ENCODE measurements at regions not wholly inside any gene's neighbourhood (a gene's known extent, or its start where the extent isn't known, plus 50 kb on each side); places are given as distances from the start of the nearest gene placed in this dataset.

GRCh38 chr21:16815243-16815642 is 697.6 kb upstream of the CXADR start:
- Histone ChIP-seq H3K4me3 (ENCODE audit: low read depth, low read length, poor library complexity, severe bottlenecking) (no peak overlapping the region), H3K9me3 (ENCODE audit: low read depth, low read length, poor library complexity, severe bottlenecking) (peaks cover 7% of the 10 kb centered on the region), H3K4me1 (ENCODE audit: insufficient read depth, low read length, poor library complexity, severe bottlenecking) (no peaks in the 10 kb centered on the region), H3K27ac (ENCODE audit: low read depth, low read length, poor library complexity, severe bottlenecking) (no peak overlapping the region), H3K27me3 (replicated peaks; ENCODE audit: insufficient read depth, low read depth, low read length, poor library complexity) (no peaks in the 10 kb centered on the region), H3K36me3 (ENCODE audit: insufficient read depth, low read length, poor library complexity, severe bottlenecking) (no peaks in the 10 kb centered on the region)
- ChIA-PET CTCF (no interaction called here), POLR2A (ENCODE audit: low non-redundant PET) (no interaction called here)
- TF ChIP-seq, protein P1, sequence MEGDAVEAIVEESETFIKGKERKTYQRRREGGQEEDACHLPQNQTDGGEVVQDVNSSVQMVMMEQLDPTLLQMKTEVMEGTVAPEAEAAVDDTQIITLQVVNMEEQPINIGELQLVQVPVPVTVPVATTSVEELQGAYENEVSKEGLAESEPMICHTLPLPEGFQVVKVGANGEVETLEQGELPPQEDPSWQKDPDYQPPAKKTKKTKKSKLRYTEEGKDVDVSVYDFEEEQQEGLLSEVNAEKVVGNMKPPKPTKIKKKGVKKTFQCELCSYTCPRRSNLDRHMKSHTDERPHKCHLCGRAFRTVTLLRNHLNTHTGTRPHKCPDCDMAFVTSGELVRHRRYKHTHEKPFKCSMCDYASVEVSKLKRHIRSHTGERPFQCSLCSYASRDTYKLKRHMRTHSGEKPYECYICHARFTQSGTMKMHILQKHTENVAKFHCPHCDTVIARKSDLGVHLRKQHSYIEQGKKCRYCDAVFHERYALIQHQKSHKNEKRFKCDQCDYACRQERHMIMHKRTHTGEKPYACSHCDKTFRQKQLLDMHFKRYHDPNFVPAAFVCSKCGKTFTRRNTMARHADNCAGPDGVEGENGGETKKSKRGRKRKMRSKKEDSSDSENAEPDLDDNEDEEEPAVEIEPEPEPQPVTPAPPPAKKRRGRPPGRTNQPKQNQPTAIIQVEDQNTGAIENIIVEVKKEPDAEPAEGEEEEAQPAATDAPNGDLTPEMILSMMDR (conservative IDR thresholded peaks at IDR 0.05; ENCODE audit: low read depth, low read length): no peak
- TF ChIP-seq EZH2 (IDR thresholded peaks at IDR 0.05; ENCODE audit: borderline replicate concordance, low read depth, low read length, poor library complexity, severe bottlenecking): no peak
- no peak for DNase-seq (ENCODE audit: low spot score)
- intact Hi-C loops (cut with micrococcal nuclease; ENCODE audit: unreplicated experiment): no loop called here
- BruUV-seq (replicated peaks): no TSS peak

DNA sequence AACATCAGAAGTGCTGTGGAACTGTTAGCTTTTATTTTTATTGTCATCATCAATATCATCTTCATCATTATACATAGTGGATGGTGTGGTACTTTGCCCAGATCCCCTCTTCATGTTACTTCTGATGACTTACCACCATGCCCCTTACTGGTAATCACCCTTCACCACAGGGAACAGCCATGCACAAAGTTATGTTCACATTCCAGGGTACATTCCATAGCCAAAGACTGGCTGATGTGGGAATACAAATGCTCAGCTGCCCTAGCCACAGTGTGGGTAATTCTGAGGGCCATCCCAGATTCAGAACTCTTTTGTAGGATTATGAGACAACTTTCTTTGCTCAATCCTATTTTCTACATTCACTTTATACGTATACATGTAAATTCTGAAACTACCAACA is 691.3 kb upstream of the CXADR start:
- no peak for DNase-seq (ENCODE audit: low spot score)
- intact Hi-C loops (cut with micrococcal nuclease; ENCODE audit: unreplicated experiment): no loop called here
- TF ChIP-seq EZH2 (IDR thresholded peaks at IDR 0.05; ENCODE audit: borderline replicate concordance, low read depth, low read length, poor library complexity, severe bottlenecking): no peak
- TF ChIP-seq, protein P1 (conservative IDR thresholded peaks at IDR 0.05; ENCODE audit: low read depth, low read length): no peak
- H3K4me1 ChIP-seq (ENCODE audit: insufficient read depth, low read length, poor library complexity, severe bottlenecking): no peaks in the 10 kb centered on the region
- POLR2A ChIA-PET (ENCODE audit: low non-redundant PET): no interaction called here
- H3K27ac ChIP-seq (ENCODE audit: low read depth, low read length, poor library complexity, severe bottlenecking): no peak overlapping the region
- peaks cover 12% of the 10 kb centered on the region for H3K9me3 ChIP-seq (ENCODE audit: low read depth, low read length, poor library complexity, severe bottlenecking)
- H3K36me3 ChIP-seq (ENCODE audit: insufficient read depth, low read length, poor library complexity, severe bottlenecking): no peaks in the 10 kb centered on the region
- H3K4me3 ChIP-seq (ENCODE audit: low read depth, low read length, poor library complexity, severe bottlenecking): no peak overlapping the region
- no TSS peak for BruUV-seq (replicated peaks)
- CTCF ChIA-PET: no interaction called here
- no peaks in the 10 kb centered on the region for H3K27me3 ChIP-seq (replicated peaks; ENCODE audit: insufficient read depth, low read depth, low read length, poor library complexity)

DNA sequence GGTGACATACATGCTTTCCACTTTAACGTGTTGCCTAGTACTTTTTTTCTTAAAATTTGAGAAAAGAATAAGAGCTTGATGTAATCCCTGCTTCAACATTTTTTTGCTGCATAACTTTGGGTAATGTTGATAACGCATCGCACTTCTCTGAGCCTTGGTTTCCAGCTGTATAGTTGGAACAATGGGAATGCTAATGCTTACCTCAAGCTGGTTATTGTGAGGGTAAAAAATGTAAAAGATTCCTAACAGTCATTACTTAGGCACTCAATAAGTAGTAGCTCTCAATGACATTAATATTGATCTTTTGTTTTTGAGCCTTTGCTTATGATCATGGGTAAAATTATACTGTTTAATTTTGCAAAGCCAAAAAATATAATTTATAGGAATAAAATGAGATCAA is 683.3 kb upstream of the CXADR start:
- Histone ChIP-seq H3K4me1 (ENCODE audit: insufficient read depth, low read length, poor library complexity, severe bottlenecking) (no peaks in the 10 kb centered on the region), H3K27ac (ENCODE audit: low read depth, low read length, poor library complexity, severe bottlenecking) (no peak overlapping the region), H3K36me3 (ENCODE audit: insufficient read depth, low read length, poor library complexity, severe bottlenecking) (no peaks in the 10 kb centered on the region), H3K4me3 (ENCODE audit: low read depth, low read length, poor library complexity, severe bottlenecking) (no peak overlapping the region), H3K9me3 (ENCODE audit: low read depth, low read length, poor library complexity, severe bottlenecking) (peaks cover 3% of the 10 kb centered on the region), H3K27me3 (replicated peaks; ENCODE audit: insufficient read depth, low read depth, low read length, poor library complexity) (no peaks in the 10 kb centered on the region)
- ChIA-PET CTCF (no interaction called here), POLR2A (ENCODE audit: low non-redundant PET) (no interaction called here)
- DNase-seq (ENCODE audit: low spot score): no peak
- no TSS peak for BruUV-seq (replicated peaks)
- TF ChIP-seq, protein P1 (conservative IDR thresholded peaks at IDR 0.05; ENCODE audit: low read depth, low read length): no peak
- TF ChIP-seq EZH2 (IDR thresholded peaks at IDR 0.05; ENCODE audit: borderline replicate concordance, low read depth, low read length, poor library complexity, severe bottlenecking): no peak
- intact Hi-C loops (cut with micrococcal nuclease; ENCODE audit: unreplicated experiment): no loop called here

Measured in A673 (cell line).